ENCODE measurements at regions not wholly inside any gene's neighbourhood (a gene's known extent, or its start where the extent isn't known, plus 50 kb on each side); places are given as distances from the start of the nearest gene placed in this dataset.

DNA sequence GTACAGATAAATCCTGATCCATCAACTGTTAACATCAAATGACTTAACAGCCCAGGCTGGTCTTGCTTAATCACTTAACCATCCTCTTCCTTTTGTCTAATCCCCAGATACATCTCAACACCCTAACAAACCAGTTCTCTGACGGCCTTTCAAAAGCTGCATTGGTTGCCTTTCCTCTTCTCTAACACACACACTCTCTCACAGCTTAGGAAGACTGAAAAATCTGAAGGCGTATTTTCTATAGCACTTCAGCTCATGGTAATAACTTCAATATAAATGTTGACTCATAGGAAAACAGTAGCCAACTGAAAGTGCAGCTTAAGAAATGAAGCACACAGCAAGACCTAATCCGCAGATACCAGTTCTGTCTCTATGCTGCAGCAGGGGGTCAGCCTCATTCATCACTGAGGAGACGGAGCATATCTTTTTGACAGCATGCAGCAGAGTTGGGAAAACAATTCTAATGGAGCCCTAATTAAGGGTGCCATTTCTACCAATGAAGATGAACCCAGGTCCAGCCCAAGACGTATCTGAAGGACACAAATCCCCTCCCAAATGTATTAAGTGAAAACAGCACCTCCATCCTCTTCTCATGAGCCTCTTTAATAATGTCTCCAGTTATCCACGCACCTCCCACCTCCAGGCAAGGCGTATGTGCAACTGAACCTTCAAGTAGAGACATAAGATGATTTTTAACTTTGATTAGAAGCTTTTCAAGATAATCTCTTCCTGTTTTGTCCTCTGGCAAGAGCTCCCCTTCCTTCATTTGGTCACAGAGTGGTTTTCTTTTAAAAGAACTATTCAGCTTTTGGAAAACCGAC lies 211.7 kb upstream of the NFE2L3 start:
- Mint-ChIP-seq H3K9me3 (peaks cover 1% of the 10 kb centered on the region), H3K27ac (no peak overlapping the region), H3K4me1 (peaks cover 4% of the 10 kb centered on the region), H3K36me3 (peaks cover 2% of the 10 kb centered on the region), H3K27me3 (peaks cover 10% of the 10 kb centered on the region), H3K4me3 (no peak overlapping the region)
- DNase-seq (ENCODE audit: low spot score in 2 of 2) (no peak), ATAC-seq (ENCODE audit: low read depth) (no peak)

DNA sequence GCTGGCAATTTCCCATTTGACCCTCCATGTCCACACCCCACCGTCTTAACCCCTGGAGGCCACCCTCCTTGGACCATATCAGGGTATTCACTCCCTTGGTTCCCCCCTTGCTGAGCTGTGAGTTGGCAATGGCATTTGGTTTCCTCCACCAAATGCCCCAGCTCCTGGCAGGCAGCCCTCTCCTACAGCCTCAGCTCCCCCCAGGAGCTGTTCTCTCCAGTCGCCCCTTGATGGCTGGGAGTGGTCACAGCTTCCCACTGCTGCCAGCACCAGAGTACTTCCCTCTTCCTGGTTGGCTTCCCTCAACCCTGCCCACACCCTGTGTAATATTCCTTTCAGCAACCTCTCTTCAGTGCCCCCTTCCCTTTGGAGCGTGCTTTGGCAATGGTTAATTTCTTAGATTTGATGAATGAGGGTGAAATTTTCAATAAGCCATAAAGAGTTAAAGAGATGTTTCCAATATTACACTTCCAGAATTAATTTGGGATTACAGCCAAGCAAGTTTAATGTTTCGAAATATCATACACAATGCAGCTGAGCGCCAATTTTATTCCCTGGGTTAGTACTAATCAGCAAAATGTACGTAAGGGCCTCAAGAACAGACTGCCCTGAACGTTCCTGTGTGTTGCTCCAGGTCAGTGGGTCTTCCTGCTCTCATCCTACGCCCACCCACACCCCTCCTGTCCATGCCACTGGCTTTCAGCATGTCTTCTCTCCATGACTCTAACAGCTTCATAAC lies 207.1 kb upstream of the NFE2L3 start:
- no peak for DNase-seq (ENCODE audit: low spot score in 2 of 2)
- Mint-ChIP-seq H3K4me1 (peaks cover 12% of the 10 kb centered on the region), H3K9me3 (no peaks in the 10 kb centered on the region), H3K36me3 (peaks cover 2% of the 10 kb centered on the region), H3K27me3 (peaks cover 23% of the 10 kb centered on the region), H3K4me3 (no peak overlapping the region), H3K27ac (no peak overlapping the region)
- ATAC-seq (ENCODE audit: low read depth): no peak

DNA sequence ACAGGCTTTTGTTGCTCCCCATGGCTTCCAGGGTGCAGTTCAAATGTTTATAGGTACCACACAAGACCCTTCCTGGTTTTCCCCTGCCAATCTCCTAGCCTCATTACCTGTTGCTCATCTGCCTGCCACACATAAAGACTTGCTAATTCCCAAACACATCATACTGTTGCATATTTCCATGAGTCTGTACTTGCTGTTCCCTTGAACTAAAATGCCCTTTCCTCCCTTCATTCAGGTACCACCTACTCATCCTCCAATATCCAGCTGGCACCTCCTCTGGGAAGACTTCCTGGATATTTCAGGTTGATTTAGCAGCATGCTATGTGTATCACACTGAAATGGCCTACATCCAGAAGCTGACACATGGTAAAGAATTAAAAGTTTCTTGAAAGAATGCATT lies 206.4 kb upstream of the NFE2L3 start:
- H3K9me3 Mint-ChIP-seq: no peaks in the 10 kb centered on the region
- DNase-seq (ENCODE audit: low spot score in 2 of 2) (no peak), ATAC-seq (ENCODE audit: low read depth) (no peak)
- H3K27ac Mint-ChIP-seq: no peak overlapping the region
- peaks cover 25% of the 10 kb centered on the region for H3K27me3 Mint-ChIP-seq
- H3K36me3 Mint-ChIP-seq: peaks cover 2% of the 10 kb centered on the region
- no peak overlapping the region for H3K4me3 Mint-ChIP-seq
- H3K4me1 Mint-ChIP-seq: peaks cover 17% of the 10 kb centered on the region

DNA sequence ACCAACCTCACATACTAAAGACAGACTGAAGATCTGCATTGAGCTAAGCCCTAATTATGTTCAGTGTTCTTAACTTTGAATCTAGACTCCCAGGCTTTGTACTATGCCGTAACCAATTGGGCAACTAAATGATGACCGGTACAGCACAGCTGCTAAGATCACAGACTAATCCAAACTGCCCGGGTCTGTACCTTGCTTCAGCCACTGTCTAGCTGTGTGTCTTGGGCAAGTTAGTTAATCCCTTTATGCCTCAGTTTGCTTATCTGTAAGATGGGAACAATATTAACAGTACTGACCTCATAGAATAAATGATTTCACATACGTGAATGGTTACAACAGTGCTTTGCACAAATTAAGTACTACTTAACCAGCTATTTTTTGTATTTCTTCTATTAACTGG lies 205.8 kb upstream of the NFE2L3 start:
- H3K9me3 Mint-ChIP-seq: no peaks in the 10 kb centered on the region
- peaks cover 2% of the 10 kb centered on the region for H3K36me3 Mint-ChIP-seq
- ATAC-seq (ENCODE audit: low read depth) (no peak), DNase-seq (ENCODE audit: low spot score in 2 of 2) (no peak)
- H3K27ac Mint-ChIP-seq: no peak overlapping the region
- H3K27me3 Mint-ChIP-seq: peaks cover 27% of the 10 kb centered on the region
- H3K4me3 Mint-ChIP-seq: no peak overlapping the region
- H3K4me1 Mint-ChIP-seq: peaks cover 17% of the 10 kb centered on the region

DNA sequence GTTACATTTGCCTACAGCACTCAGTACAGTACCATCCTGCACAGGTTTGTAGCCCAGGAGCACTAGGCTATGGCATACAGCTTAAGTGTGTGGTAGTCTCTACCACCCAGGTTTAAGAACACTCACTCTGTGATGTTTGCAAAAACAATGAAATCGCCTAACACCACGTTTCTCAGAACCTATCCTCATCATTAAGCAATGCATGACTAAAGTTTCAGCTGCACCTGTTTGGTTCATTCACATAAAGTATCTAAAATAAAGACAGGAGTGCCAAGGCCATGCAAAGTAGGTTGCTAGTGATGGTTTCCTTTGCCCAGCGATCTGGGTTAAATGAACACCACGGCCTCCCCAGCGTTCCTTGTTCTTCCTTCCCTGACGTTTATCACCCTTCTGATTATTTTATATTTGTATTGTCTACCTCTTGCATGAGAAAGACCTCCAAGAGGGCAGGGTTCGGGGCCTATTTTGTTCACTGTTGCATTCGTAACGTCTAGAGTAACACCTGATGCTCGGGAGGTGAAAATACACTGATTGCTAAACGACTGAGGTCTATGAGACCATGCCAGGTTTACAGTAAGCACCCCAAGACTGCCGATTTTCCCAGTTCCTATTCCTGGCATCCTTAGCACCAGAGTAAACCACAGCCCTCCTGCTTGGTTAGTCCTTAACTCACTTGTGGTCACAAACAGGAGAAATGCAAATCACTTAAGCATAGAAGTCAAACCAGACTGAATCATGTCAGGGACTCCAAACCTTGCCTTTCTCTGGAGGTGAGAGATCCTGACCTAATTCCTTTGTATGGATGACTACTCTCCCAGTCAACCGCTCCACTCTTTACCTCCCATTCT lies 204.1 kb upstream of the NFE2L3 start:
- Mint-ChIP-seq H3K9me3 (no peaks in the 10 kb centered on the region), H3K36me3 (peaks cover 2% of the 10 kb centered on the region), H3K27ac (no peak overlapping the region), H3K27me3 (peaks cover 25% of the 10 kb centered on the region), H3K4me3 (no peak overlapping the region), H3K4me1 (peaks cover 17% of the 10 kb centered on the region)
- no peak for ATAC-seq (ENCODE audit: low read depth)
- no peak for DNase-seq (ENCODE audit: low spot score in 2 of 2)

DNA sequence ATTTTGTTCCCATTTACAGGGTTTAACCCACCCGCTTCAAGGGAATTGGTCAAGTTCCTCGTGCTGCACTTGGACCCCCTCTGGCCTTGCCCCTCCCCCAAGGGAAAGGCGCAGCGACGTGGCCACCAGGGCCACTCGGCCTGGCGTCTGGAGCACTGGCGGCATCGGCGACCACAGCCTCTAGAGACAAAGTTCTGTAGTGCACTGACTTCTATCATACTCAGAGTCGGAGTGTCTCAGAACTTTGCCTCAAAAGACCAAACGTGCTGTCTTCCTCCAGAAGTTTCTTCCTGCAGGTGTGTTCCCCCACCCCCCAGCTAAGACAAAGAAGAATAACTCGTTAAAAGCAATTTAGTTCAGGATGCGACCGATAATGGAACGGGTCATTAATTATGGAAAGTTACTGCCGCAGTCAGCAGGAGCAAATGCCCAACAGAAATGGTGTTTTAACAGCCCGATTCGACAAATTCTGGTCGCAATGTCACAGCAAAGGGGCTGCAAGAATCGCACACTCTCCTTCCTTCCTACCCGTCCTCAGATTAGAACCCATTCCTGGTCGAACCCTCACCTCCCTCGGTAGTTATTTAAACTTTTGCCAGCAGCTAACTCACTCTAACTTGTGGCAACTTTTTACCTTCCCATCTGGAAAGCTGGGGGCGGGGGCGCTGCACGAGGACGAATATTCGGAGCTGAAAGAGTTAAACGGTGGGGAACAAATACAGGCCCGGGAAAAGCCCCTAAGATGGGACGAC lies 202.1 kb upstream of the NFE2L3 start:
- Mint-ChIP-seq H3K27ac (no peak overlapping the region), H3K4me3 (peak overlapping the region; percentile 72), H3K36me3 (peaks cover under 1% of the 10 kb centered on the region), H3K4me1 (peaks cover 17% of the 10 kb centered on the region), H3K9me3 (peaks cover 1% of the 10 kb centered on the region), H3K27me3 (peaks cover 23% of the 10 kb centered on the region)
- no peak for ATAC-seq (ENCODE audit: low read depth)
- no peak for DNase-seq (ENCODE audit: low spot score in 2 of 2)

DNA sequence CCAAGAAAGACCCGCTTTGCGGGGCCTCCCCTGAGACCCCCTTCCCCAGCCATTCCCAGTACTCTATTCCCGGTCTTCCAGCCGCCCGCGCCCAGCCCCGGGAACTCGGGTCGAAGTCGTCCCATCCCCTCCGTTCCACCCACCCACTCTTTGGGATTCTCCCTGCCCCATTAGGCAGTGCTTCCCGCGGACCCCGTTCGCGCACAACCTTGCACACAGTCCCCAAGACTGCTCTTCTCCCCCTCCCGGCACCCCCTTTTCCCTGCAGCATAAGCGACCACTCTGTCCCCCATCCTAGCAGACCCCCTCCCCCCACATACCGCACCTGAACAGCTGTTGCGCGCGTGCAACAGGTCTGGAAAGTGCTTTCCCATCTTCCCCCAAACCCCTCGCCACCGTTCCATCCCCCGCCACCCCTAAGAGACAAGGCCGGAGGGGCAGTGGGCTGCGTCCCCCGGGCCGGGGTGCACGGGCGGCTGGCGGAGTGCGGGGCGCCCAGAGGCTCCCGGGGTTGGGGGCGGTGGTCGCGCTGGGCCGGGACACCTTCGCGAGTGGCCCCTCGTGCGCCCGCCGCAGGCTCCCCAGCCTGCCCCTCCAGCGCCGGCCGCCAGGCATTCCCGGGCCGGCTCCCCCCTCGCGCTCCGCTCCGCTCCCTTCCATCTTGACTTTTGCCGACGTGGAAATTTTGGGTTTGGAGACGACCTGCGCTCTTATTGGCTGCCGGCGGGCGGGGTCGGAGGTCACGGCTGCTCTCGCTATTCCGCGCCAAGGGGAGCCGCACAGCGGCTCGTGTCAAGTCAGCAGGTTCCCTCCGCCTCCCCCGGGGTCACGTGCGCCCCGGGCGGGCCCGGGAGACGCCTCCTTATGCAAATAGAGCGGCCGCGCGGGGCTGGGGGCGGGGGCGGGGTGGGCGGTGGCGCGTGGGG lies 201.2 kb upstream of the NFE2L3 start:
- DNase-seq (ENCODE audit: low spot score in 2 of 2) (peak; percentile 75 to 80), ATAC-seq (ENCODE audit: low read depth) (peak; percentile 98)
- Mint-ChIP-seq H3K27me3 (peaks cover 19% of the 10 kb centered on the region), H3K9me3 (peaks cover 1% of the 10 kb centered on the region), H3K27ac (peak overlapping the region; percentile 82), H3K36me3 (no peaks in the 10 kb centered on the region), H3K4me3 (peak overlapping the region; percentile 93), H3K4me1 (peaks cover 17% of the 10 kb centered on the region)

DNA sequence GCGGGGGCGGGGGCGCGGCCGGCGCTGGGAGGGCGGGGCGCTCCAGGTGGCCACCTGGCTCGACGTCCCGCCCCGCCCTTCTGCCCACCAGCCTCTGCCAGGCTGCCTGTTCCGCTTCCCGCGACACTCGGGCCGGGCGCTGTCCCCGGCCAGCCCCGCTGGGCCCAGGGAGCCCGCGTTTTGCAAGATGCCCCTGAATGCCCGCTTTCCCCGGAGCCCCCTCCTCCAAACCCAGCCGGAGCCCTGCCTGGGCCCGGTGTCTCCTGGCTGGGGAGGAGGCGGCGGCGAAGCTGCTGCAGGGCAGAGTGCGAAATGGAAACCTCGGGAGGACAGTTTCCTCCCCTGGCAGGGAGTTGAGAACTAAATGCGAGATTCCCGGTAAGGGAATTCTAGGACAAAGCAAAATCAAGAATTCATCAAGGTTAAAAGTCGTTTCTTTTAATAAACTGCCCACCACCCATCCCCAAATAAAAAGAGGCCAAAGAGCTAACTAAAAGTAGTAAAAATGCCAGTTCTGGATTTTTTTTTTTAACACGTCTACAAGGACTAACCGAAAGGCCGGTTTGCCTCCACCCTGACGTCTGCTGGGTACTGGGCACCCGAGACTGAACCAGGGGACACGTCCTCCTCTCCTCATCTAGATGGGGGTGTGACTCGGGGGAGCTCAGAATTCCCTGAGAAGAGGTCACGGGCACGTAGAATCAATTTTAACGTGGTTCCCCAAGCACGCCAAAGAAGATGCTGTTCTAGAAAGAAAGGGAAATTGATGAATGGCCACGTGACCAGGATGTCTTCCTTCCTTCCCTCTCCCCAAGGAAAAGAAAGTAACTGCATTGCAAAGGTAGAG lies 200.4 kb upstream of the NFE2L3 start:
- Mint-ChIP-seq H3K27ac (peak overlapping the region; percentile 82), H3K27me3 (peaks cover 18% of the 10 kb centered on the region), H3K4me3 (peak overlapping the region; percentile 51), H3K36me3 (no peaks in the 10 kb centered on the region), H3K4me1 (peaks cover 17% of the 10 kb centered on the region), H3K9me3 (peaks cover 1% of the 10 kb centered on the region)
- DNase-seq (ENCODE audit: low spot score in 2 of 2) (no peak), ATAC-seq (ENCODE audit: low read depth) (no peak)

DNA sequence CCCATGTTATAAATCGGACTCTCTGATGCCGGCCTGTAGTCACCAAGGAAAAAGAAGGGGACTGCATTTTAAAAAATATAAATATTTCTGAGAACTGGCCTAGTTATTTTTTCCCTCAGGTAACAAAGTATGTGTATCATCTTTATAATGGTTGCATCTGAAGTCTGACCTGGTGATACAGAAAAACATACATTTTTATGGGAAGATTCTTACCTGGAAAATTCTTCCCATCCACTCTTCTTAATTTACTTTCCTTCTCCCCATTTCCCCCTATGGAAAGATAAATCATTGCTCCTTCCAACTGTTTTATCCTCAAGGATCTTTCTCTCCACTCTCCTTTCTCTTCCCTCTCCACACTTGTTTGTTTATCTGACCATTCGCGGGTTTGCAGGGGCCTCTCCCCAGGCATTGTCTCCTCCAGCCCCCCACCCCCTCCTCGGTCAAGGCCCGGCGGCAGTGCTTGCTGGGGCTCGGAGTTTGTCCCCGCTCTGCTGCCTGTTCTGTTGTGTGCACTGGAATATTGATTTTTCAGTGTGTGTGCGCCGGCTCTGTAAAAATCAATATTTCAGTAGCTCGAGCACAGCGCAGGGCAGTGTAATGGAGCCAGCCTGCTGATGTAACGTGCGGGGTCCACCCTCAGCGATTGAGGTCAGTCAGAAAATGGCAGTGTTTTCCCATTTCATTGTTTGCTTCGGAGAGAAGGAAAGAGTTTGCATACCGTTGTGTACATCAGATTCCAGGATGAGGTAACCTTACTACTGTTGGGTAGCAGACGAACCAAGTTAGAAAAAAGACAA lies 199.5 kb upstream of the NFE2L3 start:
- ATAC-seq (ENCODE audit: low read depth) (no peak), DNase-seq (ENCODE audit: low spot score in 2 of 2) (no peak)
- Mint-ChIP-seq H3K27me3 (peaks cover 17% of the 10 kb centered on the region), H3K9me3 (peaks cover 1% of the 10 kb centered on the region), H3K27ac (no peak overlapping the region), H3K4me1 (peaks cover 17% of the 10 kb centered on the region), H3K36me3 (no peaks in the 10 kb centered on the region), H3K4me3 (peak overlapping the region; percentile 67)

DNA sequence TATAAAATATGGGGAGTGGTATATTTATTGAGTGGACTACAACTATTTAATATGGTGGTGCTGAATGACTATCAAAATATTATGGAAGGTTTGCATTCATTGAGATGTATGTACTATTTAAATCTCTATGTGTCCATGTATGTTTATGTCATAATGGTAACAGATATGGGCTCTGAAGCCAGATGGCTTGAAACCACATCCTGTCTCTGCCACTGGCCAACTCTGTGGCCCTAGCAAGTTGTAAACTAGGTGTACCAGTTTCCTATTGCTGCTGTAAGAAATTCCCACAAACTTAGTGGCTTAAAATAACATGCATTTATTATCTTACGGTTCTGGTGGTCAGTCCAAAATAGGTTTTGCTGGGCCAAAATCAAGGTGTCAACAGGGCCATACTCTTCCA lies 198.1 kb upstream of the NFE2L3 start:
- no peak for DNase-seq (ENCODE audit: low spot score in 2 of 2)

DNA sequence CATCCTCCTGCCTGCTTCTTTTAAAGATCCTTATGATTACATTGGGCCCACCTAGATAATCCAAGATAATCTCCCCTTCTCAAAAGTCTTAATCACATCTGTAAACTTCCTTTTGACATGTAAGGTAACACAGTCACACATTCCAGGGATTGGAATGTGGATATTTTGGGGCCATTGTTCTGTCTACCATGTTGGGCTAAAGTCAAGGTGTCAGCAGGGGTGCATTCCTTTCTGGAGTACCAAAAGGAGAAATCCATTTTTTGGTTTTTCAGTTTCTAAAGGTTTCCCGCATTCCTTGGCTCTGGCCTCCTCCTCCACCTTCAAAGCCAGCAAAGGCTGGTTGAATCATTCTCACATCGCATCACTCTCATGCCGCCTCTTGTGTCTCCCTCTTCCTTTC lies 197.6 kb upstream of the NFE2L3 start:
- Mint-ChIP-seq H3K27me3 (peaks cover 8% of the 10 kb centered on the region), H3K9me3 (peaks cover 1% of the 10 kb centered on the region), H3K4me1 (peaks cover 18% of the 10 kb centered on the region), H3K27ac (no peak overlapping the region), H3K4me3 (no peak overlapping the region), H3K36me3 (no peaks in the 10 kb centered on the region)
- DNase-seq (ENCODE audit: low spot score in 2 of 2): no peak
- ATAC-seq (ENCODE audit: low read depth): no peak

More for the DNA sequence above, 198.1 kb upstream of the NFE2L3 start:
- peaks cover 13% of the 10 kb centered on the region for H3K4me1 Mint-ChIP-seq
- H3K27ac Mint-ChIP-seq: no peak overlapping the region
- no peak overlapping the region for H3K4me3 Mint-ChIP-seq
- no peaks in the 10 kb centered on the region for H3K36me3 Mint-ChIP-seq
- peaks cover 12% of the 10 kb centered on the region for H3K27me3 Mint-ChIP-seq
- H3K9me3 Mint-ChIP-seq: peaks cover 1% of the 10 kb centered on the region
- ATAC-seq (ENCODE audit: low read depth): no peak
